GM12873 (cell line): ENCODE measurements at regions not wholly inside any gene's neighbourhood (a gene's known extent, or its start where the extent isn't known, plus 50 kb on each side); places are given as distances from the start of the nearest gene placed in this dataset.

Experiments used
- CTCF ChIP-seq: IDR thresholded peaks from 2 replicates; pipeline ENCODE4 v1.5.1; 2012; ENCODE audit warnings: low read depth, mild to moderate bottlenecking, moderate library complexity, low read length, control low read depth; ENCODE audit not compliant: insufficient read depth; ENCODE audit errors: missing control alignments

GRCh38 chr11:114989536-114989935, 311.2 kb downstream of the NXPE2 start:
- TF ChIP-seq CTCF = no peak

GRCh38 chr11:115005663-115006062, 327.3 kb downstream of the NXPE2 start:
- TF ChIP-seq CTCF = no peak

- no peak for TF ChIP-seq CTCF
Observed at GRCh38 chr11:115007851-115008250, 329.5 kb downstream of the NXPE2 start.

GRCh38 chr11:115008799-115009198, 330.5 kb downstream of the NXPE2 start:
- TF ChIP-seq CTCF = no peak

GRCh38 chr11:115017529-115017928, 339.2 kb downstream of the NXPE2 start:
- TF ChIP-seq CTCF = no peak

GRCh38 chr11:115030166-115030565, 351.8 kb downstream of the NXPE2 start:
- TF ChIP-seq CTCF = no peak

GRCh38 chr11:115036406-115037180, 358.3 kb downstream of the NXPE2 start:
- no peak for TF ChIP-seq CTCF
